Stomach (tissue), 4 donors: ENCODE measurements at regions not wholly inside any gene's neighbourhood (a gene's known extent, or its start where the extent isn't known, plus 50 kb on each side); places are given as distances from the start of the nearest gene placed in this dataset.

ENCODE experiments used
- CTCF ChIP-seq, 7 experiments: fragments of 450-650 bp in 4 of 7; fragments of 200-600 bp in 3 of 7; sonication (generic) in 3 of 7; IDR thresholded peaks; one replicate each; pipeline ENCODE4 v1.5.1; 2016 to 2019; ENCODE audit warnings: antibody characterized with exemption in 7 of 7, control low read depth in 2 of 7, mild to moderate bottlenecking in 1 of 7
- EP300 ChIP-seq: sonication (generic); formaldehyde crosslinking; IDR thresholded peaks from one replicate; pipeline ENCODE4 v1.6.1; 2017; ENCODE audit warnings: antibody characterized with exemption
- POLR2A ChIP-seq, 4 donors: fragments of 450-650 bp; IDR thresholded peaks; one replicate each; pipeline ENCODE4 v1.6.1; 2016; ENCODE audit warnings: antibody characterized with exemption in 4 of 4, control low read depth in 2 of 4, mild to moderate bottlenecking in 1 of 4, moderate library complexity in 1 of 4
- POLR2AphosphoS5 ChIP-seq, 3 donors: sonication (generic); formaldehyde crosslinking; IDR thresholded peaks; one replicate each; pipeline ENCODE4 v1.6.1; 2016; ENCODE audit warnings: antibody characterized with exemption in 3 of 3

- TF ChIP-seq POLR2A (IDR thresholded peaks at IDR 0.05) (no peak), POLR2AphosphoS5 (IDR thresholded peaks at IDR 0.05) (no peak), EP300 (no peak), CTCF (IDR thresholded peaks at IDR 0.05) (no peak)
These were observed 99.7 kb upstream of the CEP85L start for GRCh38 chr6:118751072-118751471.
